Spinal cord (tissue), 9 donors: ENCODE measurements at regions not wholly inside any gene's neighbourhood (a gene's known extent, or its start where the extent isn't known, plus 50 kb on each side); places are given as distances from the start of the nearest gene placed in this dataset.

Source experiments
- DNase-seq, 6 donors: peaks; one replicate each; pipeline versions ENCODE4 v3.0.0 to v3.0.0-alpha.2; 2013 to 2015; ENCODE audit warnings: low spot score in 6 of 6, low read depth in 4 of 6
- H3K27ac ChIP-seq: one replicate; pipeline ENCODE4 v1.5.1; 2013; ENCODE audit warnings: low read depth, low read length, control low read depth
- H3K27me3 ChIP-seq: one replicate; pipeline ENCODE4 v1.6.1; 2013; ENCODE audit warnings: low read length; ENCODE audit not compliant: control insufficient read depth, insufficient read depth
- H3K36me3 ChIP-seq: one replicate; pipeline ENCODE4 v1.6.1; 2013; ENCODE audit warnings: low read length; ENCODE audit not compliant: control insufficient read depth, insufficient read depth
- H3K4me1 ChIP-seq: one replicate; pipeline ENCODE4 v1.6.1; 2013; ENCODE audit warnings: low read length; ENCODE audit not compliant: control insufficient read depth, insufficient read depth
- H3K4me3 ChIP-seq: one replicate; pipeline ENCODE4 v1.5.1; 2013; ENCODE audit warnings: low read depth, low read length, control low read depth
- H3K9me3 ChIP-seq: one replicate; pipeline ENCODE4 v1.6.1; 2013; ENCODE audit warnings: low read length; ENCODE audit not compliant: control insufficient read depth, insufficient read depth
- WGBS: methylation state at CpG from one replicate; pipeline ENCODE4 v1.1.5; 2013; ENCODE audit warnings: missing lambda C conversion rate; ENCODE audit not compliant: insufficient coverage; 5-methylcytosine and 5-hydroxymethylcytosine counted together
- donor health status: healthy.

DNA sequence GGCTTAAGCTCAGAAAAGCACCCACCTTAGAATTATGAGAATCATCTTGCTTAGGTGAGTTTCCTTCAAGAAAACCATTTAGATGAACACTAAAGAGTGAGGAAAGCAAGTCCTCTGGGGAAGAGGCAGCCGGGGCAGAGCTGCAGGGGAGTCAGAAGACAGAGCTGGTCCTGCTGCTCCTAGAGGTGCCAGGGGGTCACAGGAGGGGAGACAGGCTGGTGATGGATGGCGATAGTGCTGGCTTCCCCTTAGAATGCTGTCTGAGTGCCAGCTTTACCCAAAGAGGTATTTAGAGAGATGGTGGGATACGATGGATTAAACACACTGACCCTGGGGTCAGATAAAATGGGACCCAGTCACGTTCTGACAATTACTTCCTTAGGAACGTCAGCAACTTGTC lies 269.4 kb downstream of the TDRD15 start:
- Histone ChIP-seq H3K4me1 (peaks cover 4% of the 10 kb centered on the region), H3K9me3 (no peaks in the 10 kb centered on the region), H3K4me3 (no peak overlapping the region), H3K36me3 (no peaks in the 10 kb centered on the region), H3K27me3 (no peaks in the 10 kb centered on the region), H3K27ac (no peak overlapping the region)
- DNase-seq, result no peak
- WGBS, result 45% methylated on average over 4 of the region's 5 CpGs

DNA sequence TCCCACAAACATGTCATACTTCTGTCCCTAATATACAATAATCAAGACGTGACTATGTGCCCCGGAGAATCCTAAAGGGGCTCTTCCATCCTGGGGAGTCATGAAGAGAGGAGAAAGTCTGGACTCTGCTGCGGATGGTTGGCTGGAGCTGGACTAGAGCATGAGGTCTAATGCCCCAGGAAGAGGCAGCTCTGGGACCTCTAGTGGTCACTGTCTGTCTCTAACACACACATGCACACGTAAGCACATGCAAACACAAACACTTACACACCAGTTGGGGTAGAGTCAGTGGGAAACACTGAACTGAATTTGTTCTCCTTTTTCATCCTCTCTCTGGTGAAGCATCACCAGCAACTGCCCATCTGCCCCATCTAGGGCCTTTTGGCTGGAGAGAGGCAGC lies 271.6 kb downstream of the TDRD15 start:
- DNase-seq, result no peak
- H3K27me3 ChIP-seq, result no peaks in the 10 kb centered on the region
- H3K4me3 ChIP-seq, result no peak overlapping the region
- 86% methylated on average over 2 of the region's 4 CpGs for WGBS
- H3K9me3 ChIP-seq, result no peaks in the 10 kb centered on the region
- H3K36me3 ChIP-seq, result no peaks in the 10 kb centered on the region
- H3K27ac ChIP-seq, result no peak overlapping the region
- peaks cover 4% of the 10 kb centered on the region for H3K4me1 ChIP-seq

- WGBS, result no CpG with 5 or more reads among the region's 2 CpGs
- no peak for DNase-seq
- Histone ChIP-seq H3K4me3 (no peak overlapping the region), H3K4me1 (peaks cover 4% of the 10 kb centered on the region), H3K36me3 (no peaks in the 10 kb centered on the region), H3K27ac (no peak overlapping the region), H3K27me3 (no peaks in the 10 kb centered on the region), H3K9me3 (no peaks in the 10 kb centered on the region)
Observed at GRCh38 chr2:21396252-21396651, 272.5 kb downstream of the TDRD15 start.

- WGBS, result 95% methylated on average over 2 of the region's 4 CpGs
- Histone ChIP-seq H3K36me3 (no peaks in the 10 kb centered on the region), H3K27ac (no peak overlapping the region), H3K4me3 (no peak overlapping the region), H3K27me3 (no peaks in the 10 kb centered on the region), H3K9me3 (no peaks in the 10 kb centered on the region), H3K4me1 (no peaks in the 10 kb centered on the region)
- no peak for DNase-seq
Observed at GRCh38 chr2:21401022-21401698, 277.4 kb downstream of the TDRD15 start.

GRCh38 chr2:21404137-21404536 lies 280.4 kb downstream of the TDRD15 start:
- H3K4me3 ChIP-seq, result no peak overlapping the region

GRCh38 chr2:21404827-21405625 lies 281.3 kb downstream of the TDRD15 start:
- Histone ChIP-seq H3K4me3 (no peak overlapping the region), H3K27me3 (no peaks in the 10 kb centered on the region), H3K27ac (no peak overlapping the region), H3K4me1 (no peaks in the 10 kb centered on the region), H3K36me3 (no peaks in the 10 kb centered on the region), H3K9me3 (no peaks in the 10 kb centered on the region)
- DNase-seq, result no peak
- WGBS, result 80% methylated on average over 2 of the region's 7 CpGs

More at GRCh38 chr2:21404137-21404536, 280.4 kb downstream of the TDRD15 start:
- Histone ChIP-seq H3K9me3 (no peaks in the 10 kb centered on the region), H3K27ac (no peak overlapping the region), H3K36me3 (no peaks in the 10 kb centered on the region), H3K27me3 (no peaks in the 10 kb centered on the region), H3K4me1 (no peaks in the 10 kb centered on the region)
- 89% methylated on average over 2 of the region's 4 CpGs for WGBS
- DNase-seq, result no peak

DNA sequence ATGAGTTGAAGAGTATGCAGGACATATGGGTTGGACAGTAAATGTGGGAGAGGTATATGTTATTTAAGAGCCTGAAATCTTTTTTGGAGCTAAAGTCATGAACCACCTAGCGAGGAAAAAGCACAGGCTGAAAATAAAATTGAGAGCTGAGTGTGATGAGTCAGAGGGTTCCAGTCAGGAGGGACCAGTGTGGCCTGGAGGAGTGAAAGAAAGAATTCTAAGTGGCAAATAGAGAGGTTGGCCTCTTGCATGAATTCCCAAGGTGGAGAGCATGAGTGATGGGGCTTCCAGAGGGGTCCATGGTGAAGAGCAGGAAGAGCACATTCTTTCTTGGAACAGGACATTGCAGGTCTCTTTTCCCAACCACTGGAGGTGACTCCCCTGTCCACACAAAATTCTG lies 282.6 kb downstream of the TDRD15 start:
- no peaks in the 10 kb centered on the region for H3K36me3 ChIP-seq
- H3K27me3 ChIP-seq, result no peaks in the 10 kb centered on the region
- no peak for DNase-seq
- 90% methylated on average over 1 of the region's 1 CpG for WGBS
- no peak overlapping the region for H3K4me3 ChIP-seq
- no peaks in the 10 kb centered on the region for H3K9me3 ChIP-seq
- no peaks in the 10 kb centered on the region for H3K4me1 ChIP-seq
- no peak overlapping the region for H3K27ac ChIP-seq

- Histone ChIP-seq H3K27me3 (no peaks in the 10 kb centered on the region), H3K4me3 (no peak overlapping the region), H3K9me3 (no peaks in the 10 kb centered on the region), H3K36me3 (no peaks in the 10 kb centered on the region), H3K27ac (no peak overlapping the region), H3K4me1 (no peaks in the 10 kb centered on the region)
- no CpG with 5 or more reads among the region's 3 CpGs for WGBS
- peak in 1 of 6 donors; percentile 94 for DNase-seq
Observed at GRCh38 chr2:21406911-21407310, 283.1 kb downstream of the TDRD15 start.

DNA sequence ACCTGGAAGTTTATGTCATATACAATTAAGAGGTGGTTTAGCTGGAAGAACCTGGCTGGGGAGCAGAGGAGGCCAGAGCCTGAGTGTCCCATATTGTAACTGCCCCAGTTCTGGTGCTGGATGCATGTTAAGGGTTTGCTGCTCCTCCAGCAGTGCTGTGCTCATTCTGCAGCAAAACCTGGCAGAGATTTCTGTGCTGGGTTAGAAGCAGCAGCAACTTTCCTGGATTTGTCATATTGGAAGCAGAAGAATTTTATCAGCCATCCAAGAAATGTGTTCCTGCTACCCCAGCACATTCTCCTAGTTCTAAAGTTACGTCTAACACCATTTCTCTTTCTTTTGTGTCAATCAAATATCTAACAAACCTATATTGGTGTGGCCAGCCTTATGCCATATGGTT lies 284.1 kb downstream of the TDRD15 start:
- peak in 2 of 6 donors; percentile 23 to 26 for DNase-seq
- WGBS, result no CpG with 5 or more reads among the region's 1 CpG

DNA sequence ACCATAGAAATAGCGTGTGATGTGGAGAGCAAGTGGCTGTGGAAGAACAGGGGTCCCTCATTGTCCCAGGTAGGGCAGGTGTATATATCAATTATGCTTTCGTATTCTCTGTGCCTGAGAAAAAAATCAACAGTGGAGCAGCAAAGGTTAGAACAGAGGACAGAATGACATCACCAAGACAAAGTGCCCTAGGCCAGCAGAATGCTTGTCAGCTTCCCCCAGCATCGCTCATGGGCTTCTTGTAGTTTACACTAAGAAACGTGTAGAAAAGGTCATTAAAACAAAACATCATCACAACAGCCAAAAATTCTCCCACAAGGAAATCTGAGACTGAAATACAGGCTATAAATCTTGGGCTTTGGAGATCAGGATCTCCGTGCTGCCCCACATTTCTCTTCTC lies 288.0 kb downstream of the TDRD15 start:
- H3K27ac ChIP-seq, result no peak overlapping the region
- no peaks in the 10 kb centered on the region for H3K27me3 ChIP-seq
- no peaks in the 10 kb centered on the region for H3K4me1 ChIP-seq
- H3K9me3 ChIP-seq, result no peaks in the 10 kb centered on the region
- 72% methylated on average over 2 of the region's 5 CpGs for WGBS
- DNase-seq, result no peak
- H3K36me3 ChIP-seq, result no peaks in the 10 kb centered on the region
- no peak overlapping the region for H3K4me3 ChIP-seq

More for the DNA sequence above, 284.1 kb downstream of the TDRD15 start:
- Histone ChIP-seq H3K36me3 (no peaks in the 10 kb centered on the region), H3K9me3 (no peaks in the 10 kb centered on the region), H3K4me3 (no peak overlapping the region), H3K4me1 (no peaks in the 10 kb centered on the region), H3K27me3 (no peaks in the 10 kb centered on the region), H3K27ac (no peak overlapping the region)
